Prostate gland (tissue), 2 donors: ENCODE measurements at regions not wholly inside any gene's neighbourhood (a gene's known extent, or its start where the extent isn't known, plus 50 kb on each side); places are given as distances from the start of the nearest gene placed in this dataset.

Experiments
- DNase-seq: peaks from one replicate; pipeline ENCODE4 v3.0.0-alpha.2; 2019; ENCODE audit warnings: low spot score
- H3K27ac ChIP-seq, 2 donors: fragments of 200-600 bp; sonication (generic); 2 replicates each; pipeline ENCODE4 v1.5.1; 2017 to 2019
- H3K27me3 ChIP-seq: fragments of 200-600 bp; sonication (generic); replicated peaks from 2 replicates; pipeline ENCODE4 v1.5.1; 2019; ENCODE audit not compliant: insufficient read depth
- H3K36me3 ChIP-seq, 2 donors: fragments of 200-600 bp; sonication (generic); 1 replicate in 1 of 2; 2 replicates in 1 of 2; pipeline versions ENCODE4 v1.5.1 to v1.8.1; 2017 to 2019
- H3K4me1 ChIP-seq: fragments of 200-600 bp; sonication (generic); replicated peaks from 2 replicates; pipeline ENCODE4 v1.5.1; 2019
- H3K4me3 ChIP-seq, 2 donors: fragments of 200-600 bp; sonication (generic); 2 replicates each; pipeline ENCODE4 v1.5.1; 2017 to 2019
- H3K9me3 ChIP-seq: fragments of 200-600 bp; sonication (generic); 2 replicates; pipeline ENCODE4 v1.5.1; 2017
- POLR2A ChIP-seq: fragments of 450-650 bp; IDR thresholded peaks from one replicate; pipeline ENCODE4 v1.6.1; 2016; ENCODE audit warnings: antibody characterized with exemption, mild to moderate bottlenecking
- POLR2AphosphoS5 ChIP-seq: sonication (generic); formaldehyde crosslinking; IDR thresholded peaks from one replicate; pipeline ENCODE4 v1.6.1; 2017; ENCODE audit warnings: antibody characterized with exemption
- WGBS: methylation state at CpG from one replicate; pipeline ENCODE4 v1.1.5; 2018; 5-methylcytosine and 5-hydroxymethylcytosine counted together
- intact Hi-C: fragments of 100-400 bp; cut with DNase I; formaldehyde crosslinking; loops from one replicate; pipeline ENCODE4 v1.14.2; 2022
- TF ChIP-seq, protein P1 (sequence below), 4 experiments: fragments of 200-600 bp in 2 of 4; fragments of 450-650 bp in 2 of 4; sonication (generic) in 2 of 4; IDR thresholded peaks; 1 replicate in 3 of 4; 2 replicates in 1 of 4; pipeline ENCODE4 v1.5.1; 2016 to 2019; ENCODE audit warnings: antibody characterized with exemption in 4 of 4, mild to moderate bottlenecking in 2 of 4, moderate library complexity in 2 of 4

DNA sequence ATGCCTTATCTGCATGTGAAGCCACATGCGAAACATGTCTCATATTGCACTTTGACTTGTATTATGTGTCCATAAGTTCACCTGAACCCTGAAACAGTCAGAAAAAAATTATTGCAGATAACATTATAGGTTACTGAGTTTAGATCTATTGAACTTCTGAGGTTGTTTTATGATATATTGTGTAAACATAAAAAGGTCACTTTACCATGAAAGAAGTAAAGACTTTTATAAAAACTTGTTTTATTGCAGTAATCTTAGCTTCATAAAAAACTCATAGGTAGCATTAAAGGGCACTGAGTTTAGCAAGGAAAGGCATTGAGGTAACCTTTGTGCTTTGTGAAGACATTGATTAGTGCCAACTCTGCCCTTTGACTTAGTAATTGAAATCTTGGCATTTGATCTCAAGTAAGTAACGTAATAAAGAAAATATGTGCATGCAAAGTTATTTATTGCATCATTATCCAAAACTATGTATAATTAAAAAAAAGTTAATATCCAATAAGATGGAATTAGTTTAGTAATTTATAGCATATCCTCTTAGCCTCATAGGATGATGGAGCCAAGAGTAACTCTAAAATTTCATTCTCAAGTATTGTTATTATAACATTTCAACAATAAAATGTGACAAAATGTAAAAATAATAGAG, 313.3 kb upstream of the ATP2B1 start:
- intact Hi-C loops, result no loop called here
- Histone ChIP-seq H3K36me3 (no peaks in the 10 kb centered on the region), H3K4me3 (no peak overlapping the region), H3K4me1 (no peaks in the 10 kb centered on the region), H3K27me3 (no peaks in the 10 kb centered on the region), H3K27ac (no peak overlapping the region), H3K9me3 (no peaks in the 10 kb centered on the region)
- WGBS, result 86% methylated on average over 2 of the region's 2 CpGs
- no peak for DNase-seq
- TF ChIP-seq POLR2A (no peak), POLR2AphosphoS5 (no peak)
- TF ChIP-seq, protein P1, sequence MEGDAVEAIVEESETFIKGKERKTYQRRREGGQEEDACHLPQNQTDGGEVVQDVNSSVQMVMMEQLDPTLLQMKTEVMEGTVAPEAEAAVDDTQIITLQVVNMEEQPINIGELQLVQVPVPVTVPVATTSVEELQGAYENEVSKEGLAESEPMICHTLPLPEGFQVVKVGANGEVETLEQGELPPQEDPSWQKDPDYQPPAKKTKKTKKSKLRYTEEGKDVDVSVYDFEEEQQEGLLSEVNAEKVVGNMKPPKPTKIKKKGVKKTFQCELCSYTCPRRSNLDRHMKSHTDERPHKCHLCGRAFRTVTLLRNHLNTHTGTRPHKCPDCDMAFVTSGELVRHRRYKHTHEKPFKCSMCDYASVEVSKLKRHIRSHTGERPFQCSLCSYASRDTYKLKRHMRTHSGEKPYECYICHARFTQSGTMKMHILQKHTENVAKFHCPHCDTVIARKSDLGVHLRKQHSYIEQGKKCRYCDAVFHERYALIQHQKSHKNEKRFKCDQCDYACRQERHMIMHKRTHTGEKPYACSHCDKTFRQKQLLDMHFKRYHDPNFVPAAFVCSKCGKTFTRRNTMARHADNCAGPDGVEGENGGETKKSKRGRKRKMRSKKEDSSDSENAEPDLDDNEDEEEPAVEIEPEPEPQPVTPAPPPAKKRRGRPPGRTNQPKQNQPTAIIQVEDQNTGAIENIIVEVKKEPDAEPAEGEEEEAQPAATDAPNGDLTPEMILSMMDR (IDR thresholded peaks at IDR 0.05), result no peak

DNA sequence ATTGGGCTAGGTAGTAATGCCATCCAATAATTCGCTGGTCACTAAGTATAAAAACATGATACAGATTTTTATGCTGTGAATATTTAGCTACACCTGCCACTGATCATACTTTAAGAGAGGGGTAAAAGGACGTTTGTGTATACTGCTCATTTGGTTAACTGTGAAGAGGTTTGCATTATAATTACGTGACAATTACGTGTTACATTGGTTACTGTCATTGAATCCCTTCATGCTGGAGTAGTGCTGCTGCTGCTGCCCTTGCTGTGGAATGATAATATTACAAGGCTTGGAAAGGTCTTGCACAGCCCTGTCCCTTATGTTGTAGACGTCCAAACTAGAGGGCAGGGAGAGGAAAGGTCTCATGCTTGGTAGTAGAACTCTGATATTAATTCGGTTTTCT, 312.2 kb upstream of the ATP2B1 start:
- WGBS, result 85% methylated on average over 6 of the region's 6 CpGs
- Histone ChIP-seq H3K36me3 (no peaks in the 10 kb centered on the region), H3K4me3 (no peak overlapping the region), H3K9me3 (no peaks in the 10 kb centered on the region), H3K27me3 (no peaks in the 10 kb centered on the region), H3K27ac (no peak overlapping the region), H3K4me1 (no peaks in the 10 kb centered on the region)
- intact Hi-C loops, result no loop called here
- DNase-seq, result no peak
- TF ChIP-seq POLR2A (no peak), POLR2AphosphoS5 (no peak)
- TF ChIP-seq, protein P1 (IDR thresholded peaks at IDR 0.05), result no peak

GRCh38 chr12:90020436-90020835, 311.8 kb upstream of the ATP2B1 start:
- DNase-seq, result no peak
- Histone ChIP-seq H3K4me3 (no peak overlapping the region), H3K36me3 (no peaks in the 10 kb centered on the region), H3K4me1 (no peaks in the 10 kb centered on the region), H3K27me3 (no peaks in the 10 kb centered on the region), H3K9me3 (no peaks in the 10 kb centered on the region), H3K27ac (no peak overlapping the region)
- intact Hi-C loops, result no loop called here
- TF ChIP-seq, protein P1 (IDR thresholded peaks at IDR 0.05), result no peak
- TF ChIP-seq POLR2A (no peak), POLR2AphosphoS5 (no peak)
- WGBS, result 84% methylated on average over 2 of the region's 2 CpGs

DNA sequence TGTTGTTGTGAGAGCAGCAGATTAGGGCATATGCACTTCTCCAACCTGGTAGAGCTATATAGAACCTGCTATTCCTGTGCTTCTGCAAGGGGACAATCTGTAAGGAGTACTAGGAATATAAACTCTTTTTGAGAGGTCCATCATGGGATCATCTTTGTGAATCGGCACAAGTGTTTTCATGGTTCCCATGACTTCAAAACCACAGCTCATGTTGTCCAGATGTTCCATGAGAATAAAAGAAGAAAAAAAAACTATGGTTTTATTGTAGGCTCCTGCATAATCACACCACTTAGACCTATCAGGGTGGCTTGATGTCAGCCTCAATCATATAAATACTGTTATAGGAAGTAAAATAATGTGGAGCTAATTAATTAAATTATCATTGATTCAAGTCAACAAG, 311.4 kb upstream of the ATP2B1 start:
- Histone ChIP-seq H3K27me3 (no peaks in the 10 kb centered on the region), H3K4me1 (no peaks in the 10 kb centered on the region), H3K27ac (no peak overlapping the region), H3K36me3 (no peaks in the 10 kb centered on the region), H3K9me3 (no peaks in the 10 kb centered on the region), H3K4me3 (no peak overlapping the region)
- intact Hi-C loops, result no loop called here
- TF ChIP-seq, protein P1 (IDR thresholded peaks at IDR 0.05), result no peak
- TF ChIP-seq POLR2AphosphoS5 (no peak), POLR2A (no peak)
- DNase-seq, result no peak
- 86% methylated on average over 1 of the region's 1 CpG for WGBS

GRCh38 chr12:90017316-90017715, 308.7 kb upstream of the ATP2B1 start:
- Histone ChIP-seq H3K27me3 (no peaks in the 10 kb centered on the region), H3K9me3 (no peaks in the 10 kb centered on the region), H3K36me3 (no peaks in the 10 kb centered on the region), H3K27ac (no peak overlapping the region), H3K4me1 (no peaks in the 10 kb centered on the region), H3K4me3 (no peak overlapping the region)
- TF ChIP-seq, protein P1 (IDR thresholded peaks at IDR 0.05), result no peak
- no peak for TF ChIP-seq POLR2A
- no peak for TF ChIP-seq POLR2AphosphoS5
- DNase-seq, result no peak
- WGBS, result 91% methylated on average over 2 of the region's 2 CpGs
- intact Hi-C loops, result no loop called here
